H9 (cell line): ENCODE measurements at regions not wholly inside any gene's neighbourhood (a gene's known extent, or its start where the extent isn't known, plus 50 kb on each side); places are given as distances from the start of the nearest gene placed in this dataset.

Experiments
- DNase-seq: peaks from one replicate; pipeline ENCODE4 v3.0.0-alpha.2; 2017
- H2AFZ ChIP-seq: one replicate; pipeline ENCODE4 v1.6.1; 2013; ENCODE audit warnings: mild to moderate bottlenecking, low read length, control low read depth, moderate library complexity
- H2AK5ac ChIP-seq: 2 replicates; pipeline ENCODE4 v1.6.1; 2013; ENCODE audit warnings: low read length, control low read depth, mixed read lengths; ENCODE audit not compliant: insufficient read length
- H2BK120ac ChIP-seq: one replicate; pipeline ENCODE4 v1.6.1; 2013; ENCODE audit warnings: low read depth, mild to moderate bottlenecking, low read length, control low read depth, inconsistent platforms; ENCODE audit not compliant: poor library complexity, severe bottlenecking
- H2BK12ac ChIP-seq: 2 replicates; pipeline ENCODE4 v1.6.1; 2013; ENCODE audit warnings: low read length, control low read depth, mixed read lengths, low read depth; ENCODE audit not compliant: insufficient read length
- H2BK15ac ChIP-seq: 2 replicates; pipeline ENCODE4 v1.6.1; 2013; ENCODE audit warnings: low read depth, low read length, control low read depth
- H2BK20ac ChIP-seq: one replicate; pipeline ENCODE4 v1.6.1; 2013; ENCODE audit warnings: low read depth, mild to moderate bottlenecking, low read length, control low read depth, inconsistent platforms; ENCODE audit not compliant: poor library complexity, severe bottlenecking
- H2BK5ac ChIP-seq: 2 replicates; pipeline ENCODE4 v1.6.1; 2013; ENCODE audit warnings: low read length, control low read depth, mixed read lengths; ENCODE audit not compliant: insufficient read length
- H3K14ac ChIP-seq: 2 replicates; pipeline ENCODE4 v1.6.1; 2013; ENCODE audit warnings: low read length, control low read depth; ENCODE audit not compliant: insufficient read depth
- H3K18ac ChIP-seq: 2 replicates; pipeline ENCODE4 v1.6.1; 2013; ENCODE audit warnings: low read depth, mild to moderate bottlenecking, mixed read lengths, low read length, control low read depth; ENCODE audit not compliant: insufficient read length
- H3K23ac ChIP-seq: 2 replicates; pipeline ENCODE4 v1.6.1; 2013; ENCODE audit warnings: low read length, control low read depth, mixed read lengths, low read depth; ENCODE audit not compliant: insufficient read length
- H3K23me2 ChIP-seq: 2 replicates; pipeline ENCODE4 v1.6.1; 2013; ENCODE audit warnings: low read depth, mild to moderate bottlenecking, mixed read lengths, low read length, control low read depth; ENCODE audit not compliant: insufficient read length, poor library complexity, severe bottlenecking
- H3K27ac ChIP-seq: 2 replicates; pipeline ENCODE4 v1.5.1; 2013; ENCODE audit warnings: low read length, control low read depth, mixed read lengths, low read depth; ENCODE audit not compliant: insufficient read length
- H3K27me3 ChIP-seq: 2 replicates; pipeline ENCODE4 v1.6.1; 2013; ENCODE audit warnings: low read length, control low read depth, inconsistent platforms; ENCODE audit not compliant: insufficient read depth
- H3K4ac ChIP-seq: 2 replicates; pipeline ENCODE4 v1.6.1; 2013; ENCODE audit warnings: low read depth, mild to moderate bottlenecking, control low read depth, inconsistent platforms, low read length, moderate library complexity
- H3K4me1 ChIP-seq: 2 replicates; pipeline ENCODE4 v1.6.1; 2013; ENCODE audit warnings: low read length, control low read depth, inconsistent platforms; ENCODE audit not compliant: insufficient read depth
- H3K4me2 ChIP-seq: 2 replicates; pipeline ENCODE4 v1.6.1; 2013; ENCODE audit warnings: low read length, control low read depth, mixed read lengths; ENCODE audit not compliant: insufficient read length, insufficient read depth
- H3K56ac ChIP-seq: 2 replicates; pipeline ENCODE4 v1.6.1; 2013; ENCODE audit warnings: low read depth, mild to moderate bottlenecking, mixed read lengths, low read length, control low read depth; ENCODE audit not compliant: insufficient read length
- H3K79me1 ChIP-seq: 2 replicates; pipeline ENCODE4 v1.6.1; 2013; ENCODE audit warnings: low read depth, mild to moderate bottlenecking, moderate library complexity, low read length, control low read depth, inconsistent platforms; ENCODE audit not compliant: insufficient read depth, poor library complexity, severe bottlenecking
- H3K79me2 ChIP-seq: 2 replicates; pipeline ENCODE4 v1.6.1; 2013; ENCODE audit warnings: low read length, control low read depth, inconsistent platforms; ENCODE audit not compliant: insufficient read depth
- H3K9ac ChIP-seq: 2 replicates; pipeline ENCODE4 v1.6.1; 2013; ENCODE audit warnings: low read length, control low read depth, mixed read lengths; ENCODE audit not compliant: insufficient read length; ENCODE audit errors: extremely low read depth
- H3K9me3 ChIP-seq: one replicate; pipeline ENCODE4 v1.6.1; 2013; ENCODE audit warnings: low read depth, low read length, inconsistent platforms; ENCODE audit not compliant: control insufficient read depth
- H3T11ph ChIP-seq: one replicate; pipeline ENCODE4 v1.6.1; 2013; ENCODE audit warnings: mild to moderate bottlenecking, low read length, control low read depth, inconsistent platforms
- H4K20me1 ChIP-seq: one replicate; pipeline ENCODE4 v1.6.1; 2013; ENCODE audit not compliant: control insufficient read depth, insufficient read length, insufficient read depth
- H4K5ac ChIP-seq: 2 replicates; pipeline ENCODE4 v1.6.1; 2013; ENCODE audit warnings: low read depth, mild to moderate bottlenecking, mixed read lengths, low read length, control low read depth; ENCODE audit not compliant: insufficient read length
- H4K8ac ChIP-seq: replicated peaks from 2 replicates; pipeline ENCODE4 v1.6.1; 2013; ENCODE audit warnings: low read length, control low read depth, mixed read lengths, low read depth; ENCODE audit not compliant: insufficient read length
- H4K91ac ChIP-seq: 2 replicates; pipeline ENCODE4 v1.6.1; 2013; ENCODE audit warnings: low read depth, mild to moderate bottlenecking, moderate library complexity, mixed read lengths, low read length, control low read depth; ENCODE audit not compliant: insufficient read length
- H3K27ac Mint-ChIP-seq, 3 experiments: 2 replicates in 2 of 3; 3 replicates in 1 of 3; pipeline ENCODE4 v1.8.0; 2020 to 2021; ENCODE audit warnings: mixed read lengths in 3 of 3, mild to moderate bottlenecking in 1 of 3, moderate library complexity in 1 of 3
- H3K27me3 Mint-ChIP-seq: 2 replicates; pipeline ENCODE4 v1.8.0; 2021; ENCODE audit warnings: low read depth, mild to moderate bottlenecking, moderate library complexity, mixed read lengths
- H3K36me3 Mint-ChIP-seq, 3 experiments: 2 replicates in 2 of 3; 3 replicates in 1 of 3; pipeline ENCODE4 v1.8.0; 2020 to 2021; ENCODE audit warnings: low read depth in 3 of 3, mixed read lengths in 3 of 3; ENCODE audit not compliant: insufficient read depth in 1 of 3
- H3K4me1 Mint-ChIP-seq, 2 experiments: 2 replicates each; pipeline ENCODE4 v1.8.0; 2020; ENCODE audit warnings: mixed read lengths in 2 of 2
- H3K4me3 Mint-ChIP-seq, 2 experiments: 2 replicates in 1 of 2; 3 replicates in 1 of 2; pipeline ENCODE4 v1.8.0; 2020 to 2021; ENCODE audit warnings: mild to moderate bottlenecking in 2 of 2, mixed read lengths in 2 of 2, moderate library complexity in 1 of 2
- H3K9me3 Mint-ChIP-seq, 2 experiments: 2 replicates in 1 of 2; 3 replicates in 1 of 2; pipeline ENCODE4 v1.8.0; 2020; ENCODE audit warnings: mild to moderate bottlenecking in 2 of 2, mixed read lengths in 2 of 2, moderate library complexity in 1 of 2
- WGBS: extraction: QIAGEN DNeasy Blood & Tissue Kit; methylation state at CpG from one replicate; pipeline ENCODE4 v1.1.7; 2013; ENCODE audit warnings: missing lambda C conversion rate, low lambda C conversion rate, mixed read lengths; ENCODE audit not compliant: insufficient read length; ENCODE audit errors: extremely low coverage; 5-methylcytosine and 5-hydroxymethylcytosine counted together
- TF ChIP-seq, protein P1 (sequence below): fragments of 200-600 bp; sonication (generic); conservative IDR thresholded peaks from 3 replicates; pipeline ENCODE4 v1.8.0; 2021; ENCODE audit warnings: antibody characterized with exemption, mild to moderate bottlenecking

DNA sequence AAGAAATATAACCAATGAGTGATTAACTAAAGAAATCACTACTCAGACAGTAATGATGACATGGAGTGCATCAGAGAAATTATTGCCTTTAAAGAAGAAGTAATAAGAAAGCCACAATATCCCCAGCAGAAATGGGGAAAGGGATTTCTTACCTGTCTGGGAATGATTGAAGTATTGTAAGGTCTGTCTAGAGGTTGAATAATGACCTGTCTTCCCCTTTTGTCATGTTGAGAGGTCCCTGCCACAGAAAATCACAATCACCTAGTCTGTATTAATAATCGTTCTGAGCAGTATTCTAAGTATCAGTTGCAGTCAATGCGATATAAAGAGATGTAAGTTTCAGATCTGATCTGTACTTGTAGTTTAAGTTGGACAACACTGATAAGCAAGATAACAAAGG lies 349.1 kb upstream of the TPK1 start:
- H3K18ac ChIP-seq: no peak overlapping the region
- H3K56ac ChIP-seq: no peak overlapping the region
- no CpG with 5 or more reads among the region's 2 CpGs for whole genome bisulfite sequencing
- no peak for DNase-seq
- H3K4me2 ChIP-seq: no peak overlapping the region
- no peak overlapping the region for H2BK15ac ChIP-seq
- H4K5ac ChIP-seq: no peak overlapping the region
- H2BK12ac ChIP-seq: no peak overlapping the region
- no peaks in the 10 kb centered on the region for H3K27me3 Mint-ChIP-seq
- no peak overlapping the region for H2AFZ ChIP-seq
- no peaks in the 10 kb centered on the region for H3K79me1 ChIP-seq
- H3K4ac ChIP-seq: no peak overlapping the region
- no peak overlapping the region for H3T11ph ChIP-seq
- H3K14ac ChIP-seq: no peak overlapping the region
- H3K79me2 ChIP-seq: no peaks in the 10 kb centered on the region
- H3K9ac ChIP-seq: no peak overlapping the region
- H3K27ac Mint-ChIP-seq: no peak overlapping the region
- H3K4me1 Mint-ChIP-seq: no peaks in the 10 kb centered on the region
- H2BK120ac ChIP-seq: no peak overlapping the region
- H3K23ac ChIP-seq: no peak overlapping the region
- no peak overlapping the region for H3K27ac ChIP-seq
- no peaks in the 10 kb centered on the region for H3K4me1 ChIP-seq
- H4K91ac ChIP-seq: no peak overlapping the region
- no peak overlapping the region for H3K4me3 Mint-ChIP-seq
- no peak overlapping the region for H2BK20ac ChIP-seq
- no peaks in the 10 kb centered on the region for H3K27me3 ChIP-seq
- H3K23me2 ChIP-seq: no peaks in the 10 kb centered on the region
- H4K20me1 ChIP-seq: no peaks in the 10 kb centered on the region
- TF ChIP-seq, protein P1, sequence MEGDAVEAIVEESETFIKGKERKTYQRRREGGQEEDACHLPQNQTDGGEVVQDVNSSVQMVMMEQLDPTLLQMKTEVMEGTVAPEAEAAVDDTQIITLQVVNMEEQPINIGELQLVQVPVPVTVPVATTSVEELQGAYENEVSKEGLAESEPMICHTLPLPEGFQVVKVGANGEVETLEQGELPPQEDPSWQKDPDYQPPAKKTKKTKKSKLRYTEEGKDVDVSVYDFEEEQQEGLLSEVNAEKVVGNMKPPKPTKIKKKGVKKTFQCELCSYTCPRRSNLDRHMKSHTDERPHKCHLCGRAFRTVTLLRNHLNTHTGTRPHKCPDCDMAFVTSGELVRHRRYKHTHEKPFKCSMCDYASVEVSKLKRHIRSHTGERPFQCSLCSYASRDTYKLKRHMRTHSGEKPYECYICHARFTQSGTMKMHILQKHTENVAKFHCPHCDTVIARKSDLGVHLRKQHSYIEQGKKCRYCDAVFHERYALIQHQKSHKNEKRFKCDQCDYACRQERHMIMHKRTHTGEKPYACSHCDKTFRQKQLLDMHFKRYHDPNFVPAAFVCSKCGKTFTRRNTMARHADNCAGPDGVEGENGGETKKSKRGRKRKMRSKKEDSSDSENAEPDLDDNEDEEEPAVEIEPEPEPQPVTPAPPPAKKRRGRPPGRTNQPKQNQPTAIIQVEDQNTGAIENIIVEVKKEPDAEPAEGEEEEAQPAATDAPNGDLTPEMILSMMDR: no peak
- no peaks in the 10 kb centered on the region for H3K36me3 Mint-ChIP-seq
- H2AK5ac ChIP-seq: no peak overlapping the region
- H3K9me3 Mint-ChIP-seq: peaks cover 1 to 3% of the 10 kb centered on the region in 2 experiments; a peak in 1 of 5 replicates
- H2BK5ac ChIP-seq: no peak overlapping the region
- H3K9me3 ChIP-seq: no peaks in the 10 kb centered on the region
- H4K8ac ChIP-seq: no peak overlapping the region
